MM.1S (cell line): ENCODE measurements at regions not wholly inside any gene's neighbourhood (a gene's known extent, or its start where the extent isn't known, plus 50 kb on each side); places are given as distances from the start of the nearest gene placed in this dataset.

Source experiments
- DNase-seq: peaks from one replicate; pipeline ENCODE4 v3.0.0-alpha.2; 2015
- H2AFZ ChIP-seq: fragments of 300-600 bp; sonication (generic); 2 replicates; pipeline ENCODE4 v1.6.0; 2016; ENCODE audit warnings: antibody characterized with exemption, low read length
- H3F3A ChIP-seq: fragments of 300-600 bp; sonication (generic); 2 replicates; pipeline ENCODE4 v1.6.1; 2016; ENCODE audit warnings: mild to moderate bottlenecking, antibody characterized with exemption, low read length, moderate library complexity, mixed read lengths; ENCODE audit not compliant: insufficient read depth
- H3K27ac ChIP-seq: fragments of 300-600 bp; sonication (generic); 2 replicates; pipeline ENCODE4 v1.5.1; 2016; ENCODE audit warnings: mild to moderate bottlenecking, low read length
- H3K27me3 ChIP-seq: fragments of 300-600 bp; sonication (generic); replicated peaks from 2 replicates; pipeline ENCODE4 v1.6.0; 2016; ENCODE audit warnings: low read length; ENCODE audit not compliant: insufficient read depth
- H3K36me3 ChIP-seq: fragments of 300-600 bp; sonication (generic); replicated peaks from 2 replicates; pipeline ENCODE4 v1.6.1; 2016; ENCODE audit warnings: mild to moderate bottlenecking, low read length, mixed read lengths; ENCODE audit not compliant: insufficient read depth
- H3K4me1 ChIP-seq: fragments of 300-600 bp; sonication (generic); 2 replicates; pipeline ENCODE4 v1.6.1; 2016; ENCODE audit warnings: low read length, mixed read lengths
- H3K4me2 ChIP-seq: fragments of 300-600 bp; sonication (generic); 2 replicates; pipeline ENCODE4 v1.6.0; 2016; ENCODE audit warnings: low read depth, low read length
- H3K4me3 ChIP-seq: fragments of 300-600 bp; sonication (generic); 2 replicates; pipeline ENCODE4 v1.5.1; 2016; ENCODE audit warnings: low read length, mixed read lengths
- H3K79me2 ChIP-seq: fragments of 300-600 bp; sonication (generic); 2 replicates; pipeline ENCODE4 v1.6.1; 2016; ENCODE audit warnings: mixed run types, low read length, mixed read lengths
- H3K9ac ChIP-seq: fragments of 300-600 bp; sonication (generic); 2 replicates; pipeline ENCODE4 v1.6.1; 2016; ENCODE audit warnings: low read length, mixed read lengths
- H3K9me2 ChIP-seq: fragments of 300-600 bp; sonication (generic); replicated peaks from 2 replicates; pipeline ENCODE4 v1.6.1; 2016; ENCODE audit warnings: mild to moderate bottlenecking, low read length, mixed read lengths; ENCODE audit not compliant: insufficient read depth
- H3K9me3 ChIP-seq: fragments of 300-600 bp; sonication (generic); replicated peaks from 2 replicates; pipeline ENCODE4 v1.6.1; 2016; ENCODE audit warnings: mild to moderate bottlenecking, low read length, mixed read lengths; ENCODE audit not compliant: insufficient read depth
- H4K20me1 ChIP-seq: fragments of 300-600 bp; sonication (generic); 2 replicates; pipeline ENCODE4 v1.6.1; 2016; ENCODE audit warnings: mild to moderate bottlenecking, low read length, moderate library complexity, mixed read lengths; ENCODE audit not compliant: insufficient read depth
- EZH2 ChIP-seq: fragments of 300-600 bp; sonication (generic); optimal IDR thresholded peaks from 2 replicates; pipeline ENCODE3; 2017; ENCODE audit warnings: low read depth, mild to moderate bottlenecking, antibody characterized with exemption, low read length, mixed read lengths
- EZH2phosphoT487 ChIP-seq: fragments of 300-600 bp; sonication (generic); IDR thresholded peaks from 2 replicates; pipeline ENCODE4 v1.6.1; 2018; ENCODE audit warnings: antibody characterized with exemption, low read length
- TF ChIP-seq, protein P1 (sequence below): fragments of 300-600 bp; sonication (generic); IDR thresholded peaks from 2 replicates; pipeline ENCODE4 v1.5.1; 2016; ENCODE audit warnings: antibody characterized with exemption, low read length, mixed read lengths

GRCh38 chr5:56561455-56561854 lies 253.9 kb upstream of the MAP3K1 start:
- no peaks in the 10 kb centered on the region for H3K9me2 ChIP-seq
- no peaks in the 10 kb centered on the region for H4K20me1 ChIP-seq
- no peaks in the 10 kb centered on the region for H3K36me3 ChIP-seq
- no peak overlapping the region for H3K4me2 ChIP-seq
- no peak for DNase-seq
- no peaks in the 10 kb centered on the region for H3K27me3 ChIP-seq
- H2AFZ ChIP-seq: no peak overlapping the region
- H3F3A ChIP-seq: no peaks in the 10 kb centered on the region
- no peak overlapping the region for H3K27ac ChIP-seq
- no peaks in the 10 kb centered on the region for H3K9me3 ChIP-seq
- H3K9ac ChIP-seq: no peak overlapping the region
- H3K4me1 ChIP-seq: peaks cover 8% of the 10 kb centered on the region
- no peak for TF ChIP-seq EZH2phosphoT487
- no peak for TF ChIP-seq EZH2
- TF ChIP-seq, protein P1, sequence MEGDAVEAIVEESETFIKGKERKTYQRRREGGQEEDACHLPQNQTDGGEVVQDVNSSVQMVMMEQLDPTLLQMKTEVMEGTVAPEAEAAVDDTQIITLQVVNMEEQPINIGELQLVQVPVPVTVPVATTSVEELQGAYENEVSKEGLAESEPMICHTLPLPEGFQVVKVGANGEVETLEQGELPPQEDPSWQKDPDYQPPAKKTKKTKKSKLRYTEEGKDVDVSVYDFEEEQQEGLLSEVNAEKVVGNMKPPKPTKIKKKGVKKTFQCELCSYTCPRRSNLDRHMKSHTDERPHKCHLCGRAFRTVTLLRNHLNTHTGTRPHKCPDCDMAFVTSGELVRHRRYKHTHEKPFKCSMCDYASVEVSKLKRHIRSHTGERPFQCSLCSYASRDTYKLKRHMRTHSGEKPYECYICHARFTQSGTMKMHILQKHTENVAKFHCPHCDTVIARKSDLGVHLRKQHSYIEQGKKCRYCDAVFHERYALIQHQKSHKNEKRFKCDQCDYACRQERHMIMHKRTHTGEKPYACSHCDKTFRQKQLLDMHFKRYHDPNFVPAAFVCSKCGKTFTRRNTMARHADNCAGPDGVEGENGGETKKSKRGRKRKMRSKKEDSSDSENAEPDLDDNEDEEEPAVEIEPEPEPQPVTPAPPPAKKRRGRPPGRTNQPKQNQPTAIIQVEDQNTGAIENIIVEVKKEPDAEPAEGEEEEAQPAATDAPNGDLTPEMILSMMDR: no peak
- no peak overlapping the region for H3K4me3 ChIP-seq
- H3K79me2 ChIP-seq: no peaks in the 10 kb centered on the region

DNA sequence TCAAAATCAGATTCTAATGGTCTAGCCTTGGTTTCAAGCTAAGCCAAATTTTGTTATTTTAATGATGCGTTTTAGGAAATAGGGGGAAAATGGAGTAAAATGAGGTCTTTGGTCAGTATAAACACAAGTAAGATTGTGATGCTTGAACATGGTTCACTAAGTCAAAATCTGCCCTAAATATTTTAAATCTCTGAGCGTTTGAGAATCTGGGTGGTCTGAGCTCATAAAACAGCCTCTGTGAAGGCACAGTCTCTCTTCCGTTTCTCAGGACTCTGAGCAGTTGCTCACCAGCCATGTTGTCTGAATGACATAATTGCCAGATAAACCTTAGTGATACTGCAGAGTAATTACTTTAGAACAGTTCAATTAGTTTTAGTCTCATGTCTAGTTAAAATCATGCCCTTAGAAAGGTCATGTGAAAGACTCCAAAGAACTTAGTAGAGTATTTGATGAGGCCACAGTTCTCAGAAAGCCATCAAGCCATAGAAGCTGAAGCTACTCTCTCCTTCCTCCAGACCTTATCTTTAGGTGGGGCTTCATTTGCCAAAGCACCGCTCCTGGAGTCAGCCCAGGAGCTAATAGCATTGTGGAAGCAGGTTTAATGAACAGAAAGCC lies 257.1 kb upstream of the MAP3K1 start:
- H3K79me2 ChIP-seq: no peaks in the 10 kb centered on the region
- H3K9ac ChIP-seq: no peak overlapping the region
- no peaks in the 10 kb centered on the region for H3K4me1 ChIP-seq
- DNase-seq: no peak
- H3K4me2 ChIP-seq: no peak overlapping the region
- no peaks in the 10 kb centered on the region for H4K20me1 ChIP-seq
- no peak overlapping the region for H3K4me3 ChIP-seq
- no peak overlapping the region for H3K27ac ChIP-seq
- no peaks in the 10 kb centered on the region for H3K9me3 ChIP-seq
- no peaks in the 10 kb centered on the region for H3F3A ChIP-seq
- TF ChIP-seq, protein P1: no peak
- TF ChIP-seq EZH2phosphoT487: no peak
- TF ChIP-seq EZH2: no peak
- no peaks in the 10 kb centered on the region for H3K9me2 ChIP-seq
- H2AFZ ChIP-seq: no peak overlapping the region
- H3K27me3 ChIP-seq: no peaks in the 10 kb centered on the region
- no peaks in the 10 kb centered on the region for H3K36me3 ChIP-seq

DNA sequence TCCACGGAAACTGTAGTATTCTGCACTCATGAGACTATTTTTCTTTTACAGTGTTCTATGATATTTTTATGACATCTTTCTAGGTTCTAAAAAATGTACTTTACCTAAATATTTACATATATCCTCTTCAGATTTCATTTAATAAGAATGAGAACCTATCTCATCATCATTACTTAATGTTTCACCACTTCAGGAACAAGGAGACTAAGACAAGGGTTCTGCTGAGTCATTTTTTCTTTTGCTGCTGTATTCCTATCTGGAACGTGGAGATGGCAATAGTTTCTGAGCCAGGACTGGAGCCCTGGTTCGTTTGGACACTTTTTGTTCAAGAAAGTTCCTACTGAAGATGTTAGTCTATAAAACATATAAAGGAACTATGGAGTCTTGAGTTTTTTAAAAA lies 258.2 kb upstream of the MAP3K1 start:
- Histone ChIP-seq H3K4me2 (no peak overlapping the region), H3F3A (no peaks in the 10 kb centered on the region), H3K9ac (no peak overlapping the region), H3K9me2 (no peaks in the 10 kb centered on the region), H2AFZ (no peak overlapping the region), H3K4me1 (no peaks in the 10 kb centered on the region), H3K79me2 (no peaks in the 10 kb centered on the region), H3K27me3 (no peaks in the 10 kb centered on the region), H3K4me3 (no peak overlapping the region), H3K27ac (no peak overlapping the region), H4K20me1 (no peaks in the 10 kb centered on the region), H3K9me3 (no peaks in the 10 kb centered on the region), H3K36me3 (no peaks in the 10 kb centered on the region)
- no peak for DNase-seq
- TF ChIP-seq, protein P1: no peak
- no peak for TF ChIP-seq EZH2phosphoT487
- no peak for TF ChIP-seq EZH2
